ENCODE measurements at regions not wholly inside any gene's neighbourhood (a gene's known extent, or its start where the extent isn't known, plus 50 kb on each side); places are given as distances from the start of the nearest gene placed in this dataset.

- dilution Hi-C loops (cut with HindIII; ENCODE audit: low sequenced_read_pairs, unreplicated experiment) = no loop called here
- no peaks in the 10 kb centered on the region for H4K20me1 ChIP-seq (ENCODE audit: insufficient read depth, low read length)
- no peak overlapping the region for H3K23ac ChIP-seq (ENCODE audit: low read depth, low read length)
- H3K18ac ChIP-seq (ENCODE audit: low read depth, low read length) = no peak overlapping the region
- no CpG with 5 or more reads among the region's 2 CpGs for WGBS, 2 experiments (ENCODE audit: extremely low coverage in 2 of 2, insufficient read length in 1 of 2)
- H3K9ac ChIP-seq (ENCODE audit: low read depth, low read length) = no peak overlapping the region
- BruUV-seq (replicated peaks) = no TSS peak
- ChIA-PET POLR2A (ENCODE audit: unreplicated experiment) (no interaction called here), CTCF (interaction anchor here (0.5 kb wide), 1 partner anchor 252 kb away, joined by 3 read pairs; no protein-coding TSS in a partner anchor)
- H4K8ac ChIP-seq (ENCODE audit: low read depth in 2 of 2, low read length in 2 of 2) = no peak overlapping the region
- no peak overlapping the region for H2BK120ac ChIP-seq (ENCODE audit: low read depth, low read length)
- H3K56ac ChIP-seq (ENCODE audit: extremely low read depth, insufficient read depth, low read length) = no peak overlapping the region
- no peak overlapping the region for H3K4me2 ChIP-seq (ENCODE audit: low read depth, low read length)
- in situ Hi-C loops (cut with MboI; ENCODE audit: low sequenced_read_pairs) = no loop called here
- no peak overlapping the region for H2AK9ac ChIP-seq (replicated peaks; ENCODE audit: low read depth, low read length, poor library complexity)
- no peak overlapping the region for H3K4me3 ChIP-seq (ENCODE audit: insufficient read depth, low read depth, low read length)
- H3K9me1 ChIP-seq (ENCODE audit: insufficient read depth, low read length) = no peaks in the 10 kb centered on the region
- no peaks in the 10 kb centered on the region for H3K79me1 ChIP-seq (ENCODE audit: low read depth in 1 of 2, low read length in 2 of 2)
- intact Hi-C loops (cut with micrococcal nuclease) = loop anchor here (5.0 kb wide), 1 partner anchor 52 kb away; no protein-coding TSS in a partner anchor
- no peak for TF ChIP-seq NFE2L2 (IDR thresholded peaks at IDR 0.05; ENCODE audit: low read depth, low read length)
- TF ChIP-seq MAFK (IDR thresholded peaks at IDR 0.05; ENCODE audit: low read depth, low read length) = no peak
- no peak for TF ChIP-seq RCOR1 (IDR thresholded peaks at IDR 0.05; ENCODE audit: insufficient replicate concordance, low read length)
- TF ChIP-seq USF2 (IDR thresholded peaks at IDR 0.05; ENCODE audit: low read depth, low read length) = no peak
- TF ChIP-seq CHD1 (IDR thresholded peaks at IDR 0.05; ENCODE audit: low read depth, low read length) = no peak
- no peak for TF ChIP-seq BHLHE40 (IDR thresholded peaks at IDR 0.05; ENCODE audit: low read depth, low read length)
- no peak for TF ChIP-seq SMC3 (IDR thresholded peaks at IDR 0.05; ENCODE audit: low read depth, low read length)
- no peak for TF ChIP-seq MXI1 (IDR thresholded peaks at IDR 0.05; ENCODE audit: borderline replicate concordance, low read depth, low read length)
- TF ChIP-seq POLR2A (IDR thresholded peaks at IDR 0.05; ENCODE audit: low read depth, low read length) = no peak
- no peak for TF ChIP-seq MAZ (IDR thresholded peaks at IDR 0.05; ENCODE audit: borderline replicate concordance, low read depth, low read length)
- no peak for TF ChIP-seq FOS (IDR thresholded peaks at IDR 0.05; ENCODE audit: low read depth, low read length)
- no peak for TF ChIP-seq ELK1 (IDR thresholded peaks at IDR 0.05; ENCODE audit: borderline replicate concordance, low read depth, low read length)
- no peak for TF ChIP-seq RFX5 (IDR thresholded peaks at IDR 0.05; ENCODE audit: low read depth, low read length)
- TF ChIP-seq RAD21 (IDR thresholded peaks at IDR 0.05; ENCODE audit: low read length) = no peak
- no peak for TF ChIP-seq CTCF (conservative IDR thresholded peaks at IDR 0.05; ENCODE audit: low read depth, low read length)
- ATAC-seq (ENCODE audit: low read depth) = no peak
- H3K9me3 ChIP-seq (ENCODE audit: control insufficient read depth, insufficient read depth, low read length) = no peaks in the 10 kb centered on the region
- H2AK5ac ChIP-seq (ENCODE audit: low read depth, low read length) = no peak overlapping the region
- H3K14ac ChIP-seq (replicated peaks; ENCODE audit: low read depth, low read length) = no peak overlapping the region
- no peaks in the 10 kb centered on the region for H3K4me1 ChIP-seq (ENCODE audit: control insufficient read depth, insufficient read depth, low read length)
- H3K27me3 ChIP-seq (ENCODE audit: control insufficient read depth, insufficient read depth, low read length) = no peaks in the 10 kb centered on the region
- no peaks in the 10 kb centered on the region for H3K36me3 ChIP-seq (ENCODE audit: control insufficient read depth, insufficient read depth, low read length)
- H3K27ac ChIP-seq (ENCODE audit: insufficient read depth, low read length) = no peak overlapping the region
- H3K4ac ChIP-seq (ENCODE audit: low read depth, low read length) = no peak overlapping the region
- no peak overlapping the region for H2AFZ ChIP-seq (replicated peaks; ENCODE audit: low read length, poor library complexity)
- no peak overlapping the region for H2BK15ac ChIP-seq (ENCODE audit: low read depth, low read length)
- no peak overlapping the region for H2BK20ac ChIP-seq (ENCODE audit: low read depth, low read length)
- H2BK5ac ChIP-seq (ENCODE audit: low read depth, low read length, poor library complexity, severe bottlenecking) = no peak overlapping the region
- no peak overlapping the region for H4K5ac ChIP-seq (ENCODE audit: low read depth, low read length)
- DNase-seq = no peak
- H4K91ac ChIP-seq (ENCODE audit: insufficient read depth, low read depth, low read length) = no peak overlapping the region
Observed at GRCh38 chr7:118110178-118110925, 73.6 kb upstream of the LSM8 start.

All from IMR-90 (cell line).